ENCODE measurements at regions not wholly inside any gene's neighbourhood (a gene's known extent, or its start where the extent isn't known, plus 50 kb on each side); places are given as distances from the start of the nearest gene placed in this dataset.

GRCh38 chr3:5565026-5565425 is 377.5 kb downstream of the EDEM1 start:
- TF ChIP-seq CTCF (IDR thresholded peaks at IDR 0.05) = no peak
- no peak for TF ChIP-seq EP300 (IDR thresholded peaks at IDR 0.05)
- no peak for TF ChIP-seq POLR2A (IDR thresholded peaks at IDR 0.05)
